WTC11 (cell line): ENCODE measurements at regions not wholly inside any gene's neighbourhood (a gene's known extent, or its start where the extent isn't known, plus 50 kb on each side); places are given as distances from the start of the nearest gene placed in this dataset.

Experiments
- ATAC-seq: fragments of 200-7000 bp; cut with Tn5 transposase; 2 replicates; pipeline ENCODE4 v1.10.0; 2021; ENCODE audit warnings: mild to moderate bottlenecking, moderate library complexity
- CTCF ChIA-PET: fragments of 300-600 bp; sonication (Branson Sonifier 250); formaldehyde crosslinking; loops from one replicate; lab custom pipeline; 2021; ENCODE audit warnings: antibody characterized with exemption; lab: Charles Lee
- POLR2A ChIA-PET: fragments of 350-600 bp; sonication (Branson Sonifier 250); formaldehyde crosslinking; loops from one replicate; lab custom pipeline; 2021; ENCODE audit warnings: antibody characterized with exemption; lab: Charles Lee
- DNase-seq: peaks from one replicate; pipeline ENCODE4 v3.0.0; 2021; ENCODE audit warnings: low spot score
- H3K27ac Mint-ChIP-seq: 2 replicates; pipeline ENCODE4 v1.8.0; 2021; ENCODE audit warnings: mixed read lengths
- H3K27me3 Mint-ChIP-seq: 2 replicates; pipeline ENCODE4 v1.8.0; 2021; ENCODE audit warnings: low read depth, mild to moderate bottlenecking, moderate library complexity, mixed read lengths
- H3K36me3 Mint-ChIP-seq: 2 replicates; pipeline ENCODE4 v1.8.0; 2021; ENCODE audit warnings: mixed read lengths
- H3K4me1 Mint-ChIP-seq: 2 replicates; pipeline ENCODE4 v1.8.0; 2022; ENCODE audit warnings: mixed read lengths
- H3K4me3 Mint-ChIP-seq: 2 replicates; pipeline ENCODE4 v1.8.0; 2021; ENCODE audit warnings: mild to moderate bottlenecking, moderate library complexity, mixed read lengths
- H3K9me3 Mint-ChIP-seq: 2 replicates; pipeline ENCODE4 v1.8.0; 2021; ENCODE audit warnings: mixed read lengths
- ARID4B ChIP-seq: sonication (generic); formaldehyde crosslinking; IDR thresholded peaks from 2 replicates; pipeline ENCODE4 v1.8.0; 2023; ENCODE audit warnings: missing genetic modification reagents, mild to moderate bottlenecking, borderline replicate concordance
- ATF3 ChIP-seq: sonication (generic); formaldehyde crosslinking; conservative IDR thresholded peaks from 2 replicates; pipeline ENCODE4 v1.8.1; 2022; ENCODE audit warnings: mild to moderate bottlenecking, missing genetic modification reagents
- CTCF ChIP-seq: fragments of 200-600 bp; IDR thresholded peaks from 2 replicates; pipeline ENCODE4 v1.8.0; 2022; ENCODE audit warnings: antibody characterized with exemption
- E2F1 ChIP-seq: sonication (generic); formaldehyde crosslinking; IDR thresholded peaks from 2 replicates; pipeline ENCODE4 v1.8.0; 2022; ENCODE audit warnings: mild to moderate bottlenecking, missing genetic modification reagents
- GABPB1 ChIP-seq: sonication (generic); formaldehyde crosslinking; IDR thresholded peaks from 2 replicates; pipeline ENCODE4 v1.8.1; 2023; ENCODE audit warnings: mild to moderate bottlenecking, missing genetic modification reagents
- HMGA2 ChIP-seq: fragments of 250-450 bp; sonication (Bioruptor Pico); IDR thresholded peaks from 2 replicates; pipeline ENCODE4 v1.4.0; 2021; ENCODE audit warnings: mild to moderate bottlenecking, moderate library complexity
- IRF2 ChIP-seq: sonication (generic); formaldehyde crosslinking; IDR thresholded peaks from 2 replicates; pipeline ENCODE4 v1.8.0; 2022; ENCODE audit warnings: low read depth, missing genetic modification reagents, borderline replicate concordance
- JUN ChIP-seq: sonication (generic); formaldehyde crosslinking; IDR thresholded peaks from 2 replicates; pipeline ENCODE4 v1.8.0; 2023; ENCODE audit warnings: mild to moderate bottlenecking, missing genetic modification reagents
- NFYB ChIP-seq: sonication (generic); formaldehyde crosslinking; conservative IDR thresholded peaks from 2 replicates; pipeline ENCODE4 v1.8.0; 2022; ENCODE audit warnings: low read depth, missing genetic modification reagents
- NR2C2 ChIP-seq: sonication (generic); formaldehyde crosslinking; IDR thresholded peaks from 2 replicates; pipeline ENCODE4 v1.8.0; 2022; ENCODE audit warnings: mild to moderate bottlenecking, missing genetic modification reagents
- SOX15 ChIP-seq: fragments of 250-450 bp; sonication (Bioruptor Pico); IDR thresholded peaks from 2 replicates; pipeline ENCODE4 v1.9.0; 2021; ENCODE audit warnings: mild to moderate bottlenecking
- ZBTB21 ChIP-seq: sonication (generic); formaldehyde crosslinking; IDR thresholded peaks from 2 replicates; pipeline ENCODE4 v1.8.1; 2023; ENCODE audit warnings: mild to moderate bottlenecking, missing genetic modification reagents, borderline replicate concordance
- ZNF121 ChIP-seq: sonication (generic); formaldehyde crosslinking; IDR thresholded peaks from 2 replicates; pipeline ENCODE4 v1.8.0; 2023; ENCODE audit warnings: missing genetic modification reagents
- ZNF138 ChIP-seq: sonication (generic); formaldehyde crosslinking; conservative IDR thresholded peaks from 2 replicates; pipeline ENCODE4 v1.8.1; 2022; ENCODE audit warnings: mild to moderate bottlenecking, moderate library complexity, missing genetic modification reagents
- ZNF263 ChIP-seq: sonication (generic); formaldehyde crosslinking; IDR thresholded peaks from 2 replicates; pipeline ENCODE4 v1.8.1; 2022; ENCODE audit warnings: low read depth, mild to moderate bottlenecking, moderate library complexity, missing genetic modification reagents
- ZNF396 ChIP-seq: fragments of 250-450 bp; sonication (Bioruptor Pico); IDR thresholded peaks from 2 replicates; pipeline ENCODE4 v1.8.0; 2021; ENCODE audit warnings: mild to moderate bottlenecking, moderate library complexity, borderline replicate concordance
- ZNF423 ChIP-seq: fragments of 250-450 bp; sonication (Bioruptor Pico); IDR thresholded peaks from 2 replicates; pipeline ENCODE4 v2.1.2; 2022; ENCODE audit warnings: mild to moderate bottlenecking, moderate library complexity
- ZNF425 ChIP-seq: fragments of 250-450 bp; sonication (Bioruptor Pico); conservative IDR thresholded peaks from 2 replicates; pipeline ENCODE4 v1.9.0; 2021; ENCODE audit warnings: mild to moderate bottlenecking
- ZSCAN18 ChIP-seq: fragments of 250-450 bp; sonication (Bioruptor Pico); IDR thresholded peaks from 2 replicates; pipeline ENCODE4 v2.1.2; 2022; ENCODE audit warnings: mild to moderate bottlenecking, moderate library complexity
- TF ChIP-seq, protein P1 (sequence below): sonication (generic); formaldehyde crosslinking; IDR thresholded peaks from 2 replicates; pipeline ENCODE4 v1.8.1; 2022; ENCODE audit warnings: mild to moderate bottlenecking, missing genetic modification reagents, moderate library complexity, borderline replicate concordance

DNA sequence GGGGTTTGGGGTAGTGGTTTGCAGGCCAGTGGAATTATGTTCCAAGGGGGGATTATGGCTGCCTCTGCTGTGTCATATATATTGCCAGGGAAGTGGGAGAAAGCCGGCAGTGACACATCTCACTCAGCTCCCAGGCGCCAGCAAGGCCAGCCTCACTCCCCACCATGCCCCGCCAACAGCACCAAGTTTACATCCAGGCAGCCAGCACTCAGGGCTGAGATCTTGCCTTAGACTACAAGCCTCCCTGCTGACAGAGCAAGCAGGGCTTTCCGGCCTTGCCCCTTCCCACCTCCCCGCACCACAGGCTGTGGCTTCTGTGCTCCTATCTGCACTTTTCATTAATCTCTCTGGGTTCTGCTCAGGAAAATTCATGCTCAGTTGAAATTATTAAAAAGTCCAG, 385.1 kb downstream of the MZT1 start:
- DNase-seq (no peak), ATAC-seq (peak; percentile 88)
- POLR2A ChIA-PET: interaction anchor here (0.6 kb wide), 1 partner anchor 15 kb away, joined by 3 read pairs; no protein-coding TSS in a partner anchor
- H3K27ac Mint-ChIP-seq: no peak overlapping the region
- H3K27me3 Mint-ChIP-seq: no peaks in the 10 kb centered on the region
- TF ChIP-seq NFYB (CRISPR knock-in tag) (no peak), GABPB1 (CRISPR knock-in tag) (no peak), ATF3 (CRISPR knock-in tag) (no peak), ZNF396 (CRISPR knock-in tag) (no peak), JUN (CRISPR knock-in tag) (no peak), ZNF121 (no peak), NR2C2 (CRISPR knock-in tag) (no peak), ZNF423 (no peak), ZNF138 (CRISPR knock-in tag) (no peak), ZSCAN18 (no peak), ARID4B (CRISPR knock-in tag) (no peak), SOX15 (CRISPR knock-in tag) (no peak), CTCF (no peak), ZBTB21 (no peak), HMGA2 (no peak), E2F1 (CRISPR knock-in tag) (no peak), ZNF263 (CRISPR knock-in tag) (no peak), IRF2 (no peak), ZNF425 (CRISPR knock-in tag) (no peak)
- TF ChIP-seq, protein P1, sequence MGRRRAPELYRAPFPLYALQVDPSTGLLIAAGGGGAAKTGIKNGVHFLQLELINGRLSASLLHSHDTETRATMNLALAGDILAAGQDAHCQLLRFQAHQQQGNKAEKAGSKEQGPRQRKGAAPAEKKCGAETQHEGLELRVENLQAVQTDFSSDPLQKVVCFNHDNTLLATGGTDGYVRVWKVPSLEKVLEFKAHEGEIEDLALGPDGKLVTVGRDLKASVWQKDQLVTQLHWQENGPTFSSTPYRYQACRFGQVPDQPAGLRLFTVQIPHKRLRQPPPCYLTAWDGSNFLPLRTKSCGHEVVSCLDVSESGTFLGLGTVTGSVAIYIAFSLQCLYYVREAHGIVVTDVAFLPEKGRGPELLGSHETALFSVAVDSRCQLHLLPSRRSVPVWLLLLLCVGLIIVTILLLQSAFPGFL: no peak
- no peaks in the 10 kb centered on the region for H3K36me3 Mint-ChIP-seq
- H3K4me3 Mint-ChIP-seq: no peak overlapping the region
- CTCF ChIA-PET: interaction anchor here (1.0 to 1.2 kb wide), 4 partner anchors 14 to 307 kb away, joined by 3 to 5 read pairs (median 3); no protein-coding TSS in a partner anchor
- peaks cover 3% of the 10 kb centered on the region; the same call in 1 of the 2 replicates for H3K4me1 Mint-ChIP-seq
- peaks cover 23% of the 10 kb centered on the region for H3K9me3 Mint-ChIP-seq
